ENCODE measurements at regions not wholly inside any gene's neighbourhood (a gene's known extent, or its start where the extent isn't known, plus 50 kb on each side); places are given as distances from the start of the nearest gene placed in this dataset.

- no peak for DNase-seq (ENCODE audit: low spot score in 2 of 2)
- intact Hi-C loops (cut with DNase I; ENCODE audit: low total_unique reads): no loop called here
- TF ChIP-seq POLR2A (IDR thresholded peaks at IDR 0.05): no peak
- TF ChIP-seq, protein P1, sequence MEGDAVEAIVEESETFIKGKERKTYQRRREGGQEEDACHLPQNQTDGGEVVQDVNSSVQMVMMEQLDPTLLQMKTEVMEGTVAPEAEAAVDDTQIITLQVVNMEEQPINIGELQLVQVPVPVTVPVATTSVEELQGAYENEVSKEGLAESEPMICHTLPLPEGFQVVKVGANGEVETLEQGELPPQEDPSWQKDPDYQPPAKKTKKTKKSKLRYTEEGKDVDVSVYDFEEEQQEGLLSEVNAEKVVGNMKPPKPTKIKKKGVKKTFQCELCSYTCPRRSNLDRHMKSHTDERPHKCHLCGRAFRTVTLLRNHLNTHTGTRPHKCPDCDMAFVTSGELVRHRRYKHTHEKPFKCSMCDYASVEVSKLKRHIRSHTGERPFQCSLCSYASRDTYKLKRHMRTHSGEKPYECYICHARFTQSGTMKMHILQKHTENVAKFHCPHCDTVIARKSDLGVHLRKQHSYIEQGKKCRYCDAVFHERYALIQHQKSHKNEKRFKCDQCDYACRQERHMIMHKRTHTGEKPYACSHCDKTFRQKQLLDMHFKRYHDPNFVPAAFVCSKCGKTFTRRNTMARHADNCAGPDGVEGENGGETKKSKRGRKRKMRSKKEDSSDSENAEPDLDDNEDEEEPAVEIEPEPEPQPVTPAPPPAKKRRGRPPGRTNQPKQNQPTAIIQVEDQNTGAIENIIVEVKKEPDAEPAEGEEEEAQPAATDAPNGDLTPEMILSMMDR (IDR thresholded peaks at IDR 0.05): no peak
- WGBS, 2 donors: 53 to 59% methylated on average over 5 of the region's 5 CpGs
- H3K4me3 ChIP-seq (ENCODE audit: low read depth, poor library complexity, severe bottlenecking): no peak overlapping the region
Measured at GRCh38 chr16:80442779-80443178, 98.0 kb upstream of the DYNLRB2 start.

DNA sequence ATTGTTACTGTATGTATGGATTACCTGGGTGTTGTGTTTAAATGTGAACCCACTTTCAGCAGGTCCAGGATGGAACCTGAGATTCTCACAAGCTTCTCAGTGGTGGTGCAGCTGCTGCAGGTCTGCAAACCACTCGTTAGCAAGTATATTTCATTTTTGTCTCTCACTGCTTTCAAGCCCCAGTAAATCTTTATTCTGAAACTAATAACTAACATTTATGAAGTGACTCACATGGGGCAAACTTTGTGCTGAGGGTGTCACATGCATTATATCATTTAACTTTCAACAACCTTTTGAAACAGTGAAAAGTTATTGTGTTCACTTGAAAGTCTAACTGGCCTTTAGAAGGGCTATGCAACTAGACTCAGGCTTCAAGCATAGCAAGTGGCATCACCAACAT is 98.9 kb upstream of the DYNLRB2 start:
- intact Hi-C loops (cut with DNase I; ENCODE audit: low total_unique reads): no loop called here
- no peak for DNase-seq (ENCODE audit: low spot score in 2 of 2)
- 54 to 56% methylated on average over 1 of the region's 1 CpG for WGBS, 2 donors
- H3K4me3 ChIP-seq (ENCODE audit: low read depth, poor library complexity, severe bottlenecking): no peak overlapping the region
- TF ChIP-seq POLR2A (IDR thresholded peaks at IDR 0.05): no peak
- TF ChIP-seq, protein P1 (IDR thresholded peaks at IDR 0.05): no peak

GRCh38 chr16:80440667-80441066 is 100.1 kb upstream of the DYNLRB2 start:
- WGBS, 2 donors: 44 to 48% methylated on average over 2 of the region's 2 CpGs
- TF ChIP-seq POLR2A (IDR thresholded peaks at IDR 0.05): no peak
- TF ChIP-seq, protein P1 (IDR thresholded peaks at IDR 0.05): no peak

DNA sequence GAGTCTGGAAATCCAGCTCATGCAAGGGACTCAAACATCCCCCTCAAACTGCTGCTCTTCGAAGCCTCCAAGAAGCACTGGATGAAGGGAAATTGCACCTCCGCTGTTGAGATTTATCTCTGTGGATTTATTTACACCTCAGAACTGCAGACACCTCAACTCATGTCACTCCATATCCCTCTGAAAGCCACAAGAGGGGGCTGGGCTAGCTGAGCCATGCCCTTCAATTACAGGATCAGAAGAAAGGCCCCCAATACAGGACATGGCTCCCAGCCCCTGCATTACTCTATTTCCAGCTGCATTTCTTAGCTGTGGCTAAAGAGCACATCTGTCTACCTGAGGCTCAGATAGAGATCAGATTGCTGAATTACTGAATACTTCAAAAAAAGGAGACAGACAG is 103.1 kb upstream of the DYNLRB2 start:
- no peak for TF ChIP-seq POLR2A (IDR thresholded peaks at IDR 0.05)
- TF ChIP-seq, protein P1 (IDR thresholded peaks at IDR 0.05): no peak
- H3K4me3 ChIP-seq (ENCODE audit: low read depth, poor library complexity, severe bottlenecking): no peak overlapping the region
- DNase-seq (ENCODE audit: low spot score in 2 of 2): no peak
- intact Hi-C loops (cut with DNase I; ENCODE audit: low total_unique reads): no loop called here
- 85 to 89% methylated on average over 2 of the region's 2 CpGs for WGBS, 2 donors

More at GRCh38 chr16:80440667-80441066, 100.1 kb upstream of the DYNLRB2 start:
- intact Hi-C loops (cut with DNase I; ENCODE audit: low total_unique reads): no loop called here
- no peak overlapping the region for H3K4me3 ChIP-seq (ENCODE audit: low read depth, poor library complexity, severe bottlenecking)
- DNase-seq (ENCODE audit: low spot score in 2 of 2): no peak

DNA sequence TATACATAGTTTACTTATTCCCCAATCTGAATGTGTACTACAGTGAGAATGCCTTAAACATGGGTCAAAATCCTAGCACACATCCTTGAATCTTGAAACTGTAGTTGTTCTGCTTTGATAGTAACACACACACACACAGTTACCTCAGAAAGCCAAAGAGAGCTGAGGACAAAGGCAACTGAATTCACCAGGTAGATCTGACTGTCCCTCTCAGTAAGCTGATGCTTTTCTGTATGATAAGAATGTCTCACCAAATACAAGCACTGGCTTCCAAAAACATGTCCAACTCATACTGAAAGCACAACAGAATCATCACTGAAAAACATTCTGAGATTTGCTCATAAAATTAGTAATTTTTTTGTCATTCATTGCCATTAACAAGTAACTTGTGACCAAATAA is 104.3 kb upstream of the DYNLRB2 start:
- intact Hi-C loops (cut with DNase I; ENCODE audit: low total_unique reads): no loop called here

GRCh38 chr16:80433623-80434022 is 107.2 kb upstream of the DYNLRB2 start:
- intact Hi-C loops (cut with DNase I; ENCODE audit: low total_unique reads): no loop called here
- no peak overlapping the region for H3K4me3 ChIP-seq (ENCODE audit: low read depth, poor library complexity, severe bottlenecking)
- 55 to 78% methylated on average over 2 of the region's 2 CpGs for WGBS, 2 donors
- DNase-seq (ENCODE audit: low spot score in 2 of 2): no peak
- TF ChIP-seq, protein P1 (IDR thresholded peaks at IDR 0.05): no peak
- TF ChIP-seq POLR2A (IDR thresholded peaks at IDR 0.05): no peak

More for the DNA sequence above, 104.3 kb upstream of the DYNLRB2 start:
- no peak for DNase-seq (ENCODE audit: low spot score in 2 of 2)
- H3K4me3 ChIP-seq (ENCODE audit: low read depth, poor library complexity, severe bottlenecking): no peak overlapping the region
- TF ChIP-seq, protein P1 (IDR thresholded peaks at IDR 0.05): no peak
- TF ChIP-seq POLR2A (IDR thresholded peaks at IDR 0.05): no peak

Measured in lower leg skin (tissue), 4 donors.